SH-SY5Y (cell line): ENCODE measurements at regions not wholly inside any gene's neighbourhood (a gene's known extent, or its start where the extent isn't known, plus 50 kb on each side); places are given as distances from the start of the nearest gene placed in this dataset.

Experiments
- GATA2 ChIP-seq: IDR thresholded peaks from 2 replicates; pipeline ENCODE4 v1.6.1; 2011; ENCODE audit warnings: mild to moderate bottlenecking, low read depth, low read length
- GATA3 ChIP-seq: IDR thresholded peaks from 2 replicates; pipeline ENCODE4 v1.6.1; 2011; ENCODE audit warnings: low read depth, mild to moderate bottlenecking, low read length, moderate library complexity

DNA sequence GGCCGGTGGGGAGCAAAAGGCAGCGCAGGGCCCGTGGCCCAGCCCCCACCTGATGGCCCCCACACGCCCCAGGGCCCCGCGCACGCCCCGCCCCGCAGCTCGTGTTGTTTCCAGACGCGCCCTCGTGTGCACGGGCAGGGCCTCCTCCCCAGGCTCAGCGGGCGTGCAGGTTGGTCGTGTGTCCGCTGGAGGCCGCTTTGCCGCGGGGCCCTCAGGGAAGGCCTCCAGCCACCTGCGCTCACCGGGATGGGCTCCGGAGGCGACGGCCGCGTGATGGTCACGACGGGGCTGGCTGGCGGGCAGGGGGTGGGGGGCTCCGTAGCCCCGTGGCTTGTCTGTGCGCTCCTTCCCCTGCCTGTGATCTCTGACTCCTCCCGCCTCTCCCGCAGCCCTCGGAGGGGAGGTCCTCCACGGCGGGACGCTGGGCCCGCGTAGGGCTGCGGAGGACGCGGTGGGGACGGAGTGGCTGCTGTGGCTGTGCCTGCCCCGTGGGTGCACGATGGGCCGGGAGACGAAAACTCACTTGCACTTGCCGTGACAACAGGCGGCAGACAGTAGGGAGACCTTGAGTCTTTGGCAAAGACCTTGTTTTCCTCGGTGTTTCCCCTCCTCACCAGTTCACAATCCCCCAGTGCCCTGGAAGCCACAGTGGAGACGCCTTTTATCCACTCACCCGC is 67.1 kb downstream of the RTP5 start:
- TF ChIP-seq GATA2 (no peak), GATA3 (no peak)

DNA sequence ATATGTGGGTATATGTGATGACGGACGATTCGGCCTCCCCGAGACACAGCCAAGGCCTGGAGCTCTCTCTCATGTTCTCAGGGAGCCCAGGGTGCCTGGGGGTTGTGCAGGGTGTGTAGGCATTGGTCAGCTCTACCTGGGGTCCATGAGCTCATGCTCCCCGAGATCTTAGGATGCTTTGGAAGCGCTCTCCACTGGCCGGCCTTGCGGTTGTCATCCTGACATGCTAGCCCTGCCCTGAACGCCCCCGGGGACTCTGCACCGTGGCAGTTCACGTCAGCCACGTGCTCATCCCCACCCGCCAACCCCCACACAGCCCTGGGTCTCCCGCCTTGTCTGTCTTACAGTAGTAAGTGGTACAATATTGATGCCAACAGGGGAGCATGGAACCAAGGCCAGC is 67.8 kb downstream of the RTP5 start:
- TF ChIP-seq GATA2, result no peak
- TF ChIP-seq GATA3, result no peak

DNA sequence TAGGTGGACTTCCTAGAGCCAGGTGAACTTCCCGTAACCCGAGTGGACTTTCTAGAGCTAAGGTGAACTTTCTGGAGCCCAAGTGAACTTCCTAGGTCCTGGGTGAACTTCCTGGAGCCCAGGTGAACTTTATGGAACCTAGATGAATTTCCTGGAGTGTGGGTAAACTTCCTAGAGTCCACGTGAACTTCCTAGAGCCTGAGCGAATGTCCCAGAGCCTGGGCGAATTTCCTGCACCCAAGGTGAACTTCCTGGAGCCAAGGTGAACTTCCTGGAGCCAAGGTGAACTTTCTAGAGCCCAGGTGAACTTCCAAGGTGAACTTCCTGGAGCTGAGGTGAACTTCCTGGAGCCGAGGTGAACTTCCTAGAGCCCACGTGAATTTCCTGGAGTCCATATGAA is 70.0 kb downstream of the RTP5 start:
- TF ChIP-seq GATA3 (no peak), GATA2 (no peak)

DNA sequence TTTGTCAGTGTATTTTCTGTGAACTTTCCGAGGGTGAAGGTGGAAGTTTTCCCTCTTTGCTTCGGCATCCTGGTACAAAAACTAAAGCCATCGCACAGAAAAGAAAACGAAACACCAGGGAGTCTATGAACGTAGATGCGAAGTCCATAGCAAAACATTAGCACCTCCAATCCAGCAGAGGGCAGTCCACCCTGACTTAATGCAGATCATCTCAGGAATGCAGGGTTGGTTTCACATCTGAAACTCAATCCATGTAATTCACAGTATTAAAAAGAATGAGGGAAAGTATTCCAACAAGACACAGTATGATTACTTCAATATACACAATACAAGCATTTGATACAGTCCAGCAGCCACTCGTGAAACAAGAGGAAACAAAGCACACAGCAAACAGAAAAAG is 70.8 kb downstream of the RTP5 start:
- no peak for TF ChIP-seq GATA2
- no peak for TF ChIP-seq GATA3

DNA sequence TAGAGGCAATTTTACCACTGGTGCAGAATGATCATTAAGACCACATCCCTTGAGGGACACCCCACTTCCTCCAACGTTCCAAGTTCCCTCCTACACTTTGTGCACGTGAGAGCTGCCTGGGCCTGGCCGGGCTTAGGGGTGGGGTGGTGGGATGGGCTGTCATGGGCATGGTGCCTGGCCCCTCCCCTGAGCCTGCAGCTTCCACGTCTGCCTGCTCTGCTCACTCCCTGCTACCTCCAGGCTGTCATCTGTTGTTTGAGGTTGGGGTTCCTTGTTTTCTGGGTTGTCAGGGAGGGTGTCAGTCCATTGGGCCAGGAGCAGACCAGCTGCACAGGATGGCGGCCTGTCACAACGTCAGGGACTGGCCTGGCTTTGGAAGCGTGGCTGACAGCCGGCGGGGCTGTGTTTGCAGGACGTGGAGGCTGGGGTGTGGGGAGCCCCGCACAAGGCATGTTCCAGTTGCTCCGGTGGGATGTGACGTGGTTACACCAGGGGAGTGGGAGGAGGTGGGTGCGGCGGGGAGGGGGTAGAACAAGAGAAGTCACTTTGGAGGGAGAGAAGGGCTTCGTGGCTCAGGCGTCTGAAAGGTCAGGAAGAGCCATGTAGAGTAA is 72.3 kb downstream of the RTP5 start:
- no peak for TF ChIP-seq GATA3
- no peak for TF ChIP-seq GATA2

DNA sequence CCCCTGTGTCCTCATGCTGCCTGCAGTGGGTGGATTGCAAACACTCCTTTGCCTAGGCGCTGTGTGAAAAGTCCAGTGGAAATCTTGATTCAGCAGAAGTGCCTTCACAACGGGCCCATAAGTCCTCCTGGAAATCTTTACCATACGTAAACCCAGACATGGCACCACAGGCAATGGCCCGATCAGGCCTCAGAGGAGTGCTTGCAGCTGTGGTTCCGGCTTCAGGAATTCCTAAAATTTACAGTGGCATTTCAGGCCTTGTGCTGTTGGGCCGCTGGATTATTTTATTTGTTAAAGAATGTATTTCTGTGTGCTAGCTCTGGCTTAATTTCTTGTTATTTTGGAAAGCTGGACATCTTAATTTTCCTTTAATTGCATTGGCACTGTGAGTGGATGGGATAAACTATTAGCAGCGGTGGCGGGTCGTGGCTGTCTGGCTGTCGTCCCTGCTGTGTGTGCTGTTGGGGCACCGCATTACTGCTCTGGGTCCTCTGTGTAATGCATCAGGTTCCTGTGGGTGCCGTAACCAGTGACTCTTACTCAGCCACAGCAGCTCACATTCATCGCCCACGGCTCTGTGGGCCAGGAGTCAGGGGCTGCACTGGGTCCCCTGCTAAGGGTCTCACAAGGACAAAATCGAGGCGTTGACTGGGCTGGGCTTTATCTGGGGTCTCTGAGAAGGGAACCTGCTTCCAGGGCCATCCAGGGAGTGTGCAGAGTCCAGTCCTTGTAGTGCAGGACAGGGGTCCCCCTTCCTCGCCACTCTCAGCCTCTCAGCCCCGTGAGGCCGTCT is 73.1 kb downstream of the RTP5 start:
- TF ChIP-seq GATA3 (no peak), GATA2 (no peak)

DNA sequence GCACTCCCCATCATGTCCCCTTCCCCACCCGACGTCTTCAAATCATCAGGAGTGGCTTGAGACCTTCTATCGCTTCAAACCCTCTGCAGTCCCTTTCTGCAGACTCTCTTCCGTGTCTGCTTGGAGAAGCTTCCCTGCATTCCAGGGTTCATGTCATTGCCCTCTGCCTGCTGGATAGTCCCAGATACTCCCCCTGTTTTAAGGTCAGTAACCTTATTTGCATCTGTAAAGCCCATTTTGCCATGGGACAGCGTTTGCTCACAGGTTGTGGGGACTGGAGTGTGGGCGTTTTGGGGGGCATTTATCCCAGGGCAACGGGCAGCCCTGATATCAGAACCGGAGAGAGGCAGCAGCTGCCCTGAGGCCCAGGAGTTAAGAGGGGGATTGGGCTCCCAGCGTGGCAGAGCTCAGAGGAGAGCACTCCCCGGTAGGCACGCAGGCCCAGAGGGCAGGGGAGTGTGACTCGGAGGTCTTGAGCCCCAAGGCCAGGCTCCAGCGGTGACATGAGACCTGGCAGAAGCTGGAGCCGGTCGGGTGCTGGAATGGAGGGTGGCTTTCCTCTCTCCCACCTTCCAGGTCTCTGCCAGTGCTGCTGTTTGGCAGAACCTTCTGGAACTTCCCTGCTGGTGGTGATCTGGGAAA is 73.8 kb downstream of the RTP5 start:
- TF ChIP-seq GATA2, result no peak
- no peak for TF ChIP-seq GATA3

DNA sequence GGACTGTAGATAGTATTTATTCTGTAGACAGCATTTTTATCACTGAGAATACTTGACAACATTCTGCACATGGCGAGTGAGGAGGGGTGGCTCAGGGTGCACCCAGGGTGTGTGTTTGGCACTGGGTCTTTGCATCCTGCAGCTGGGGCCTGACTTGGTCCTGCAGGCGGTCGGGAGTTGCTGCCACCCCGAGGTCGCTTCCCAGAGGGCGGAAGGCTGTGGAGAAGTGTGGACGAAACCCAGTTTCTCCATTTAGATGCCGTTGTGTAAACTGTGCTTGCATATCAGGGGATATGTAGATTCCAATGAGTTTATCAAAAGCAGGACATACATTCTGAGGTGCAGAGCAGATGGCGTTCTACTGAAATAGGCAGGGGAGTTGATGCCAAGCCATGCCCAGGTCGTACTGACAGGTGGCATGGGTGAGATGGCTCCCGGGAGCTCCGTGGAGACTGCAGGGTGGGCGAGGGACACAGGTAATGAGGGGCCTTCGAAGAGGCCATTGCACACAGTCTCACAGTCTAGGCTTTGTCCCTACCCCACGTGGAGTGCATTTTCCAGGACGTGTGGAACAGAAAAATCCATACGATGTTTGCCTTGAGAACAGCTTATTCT is 74.5 kb downstream of the RTP5 start:
- no peak for TF ChIP-seq GATA3
- TF ChIP-seq GATA2, result no peak

DNA sequence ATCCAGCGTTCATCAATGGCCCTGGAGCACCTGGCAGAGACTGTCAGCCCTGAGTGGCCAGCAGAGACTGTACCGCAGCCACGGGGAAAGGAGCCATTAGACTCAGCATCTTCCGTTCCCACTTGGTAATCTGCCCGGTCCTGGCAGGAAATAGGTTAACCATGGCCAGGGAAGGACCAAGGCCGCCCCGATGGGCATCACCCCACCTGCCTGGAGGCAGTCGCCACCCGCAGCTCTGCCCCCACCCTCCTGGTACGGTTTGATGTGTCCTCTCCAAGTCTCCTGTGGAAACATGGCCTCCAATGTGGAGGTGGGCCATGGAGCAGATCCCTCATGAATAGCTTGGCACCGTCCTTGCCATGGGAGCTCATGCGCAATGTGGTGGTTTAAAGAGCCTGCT is 75.3 kb downstream of the RTP5 start:
- no peak for TF ChIP-seq GATA2
- TF ChIP-seq GATA3, result no peak

DNA sequence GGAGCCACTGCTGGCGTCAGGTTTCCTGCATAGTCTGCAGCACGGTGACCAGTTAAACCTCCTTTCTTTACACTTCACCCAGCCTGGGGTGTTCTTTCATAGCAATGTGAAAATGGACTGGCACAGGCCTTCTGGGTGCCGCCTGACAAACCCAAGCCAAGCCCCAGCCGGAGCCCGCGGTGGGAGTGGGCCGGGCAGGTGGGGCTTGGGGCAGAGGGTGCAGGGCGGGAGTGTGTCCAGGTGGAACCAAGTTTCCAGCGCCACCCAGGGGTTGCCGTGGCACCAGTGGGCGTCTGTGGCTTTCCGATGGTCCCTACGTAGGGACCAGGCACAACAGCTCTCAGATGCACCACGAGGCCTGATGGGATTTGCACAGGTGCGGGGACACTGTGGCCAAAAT is 75.8 kb downstream of the RTP5 start:
- no peak for TF ChIP-seq GATA2
- no peak for TF ChIP-seq GATA3

DNA sequence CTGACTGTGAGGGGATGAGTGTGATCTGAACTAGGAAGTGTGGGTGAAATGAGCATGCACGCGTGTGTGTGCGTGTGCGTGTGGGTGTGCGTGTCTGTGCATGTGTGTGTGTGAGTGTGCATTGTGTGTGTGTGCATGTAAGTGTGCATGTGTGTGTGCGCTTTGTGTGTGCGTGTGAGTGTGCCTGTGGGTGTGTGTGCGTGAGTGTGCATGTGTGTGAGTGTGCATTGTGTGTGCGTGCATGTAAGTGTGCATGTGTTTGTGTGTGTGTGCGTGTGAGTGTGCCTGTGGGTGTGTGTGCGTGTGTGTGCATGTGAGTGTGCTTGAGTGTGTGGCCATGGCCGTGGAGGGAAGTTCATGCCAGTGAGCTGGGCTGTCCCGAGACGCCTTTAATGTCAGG is 76.3 kb downstream of the RTP5 start:
- TF ChIP-seq GATA3, result no peak
- TF ChIP-seq GATA2, result no peak

DNA sequence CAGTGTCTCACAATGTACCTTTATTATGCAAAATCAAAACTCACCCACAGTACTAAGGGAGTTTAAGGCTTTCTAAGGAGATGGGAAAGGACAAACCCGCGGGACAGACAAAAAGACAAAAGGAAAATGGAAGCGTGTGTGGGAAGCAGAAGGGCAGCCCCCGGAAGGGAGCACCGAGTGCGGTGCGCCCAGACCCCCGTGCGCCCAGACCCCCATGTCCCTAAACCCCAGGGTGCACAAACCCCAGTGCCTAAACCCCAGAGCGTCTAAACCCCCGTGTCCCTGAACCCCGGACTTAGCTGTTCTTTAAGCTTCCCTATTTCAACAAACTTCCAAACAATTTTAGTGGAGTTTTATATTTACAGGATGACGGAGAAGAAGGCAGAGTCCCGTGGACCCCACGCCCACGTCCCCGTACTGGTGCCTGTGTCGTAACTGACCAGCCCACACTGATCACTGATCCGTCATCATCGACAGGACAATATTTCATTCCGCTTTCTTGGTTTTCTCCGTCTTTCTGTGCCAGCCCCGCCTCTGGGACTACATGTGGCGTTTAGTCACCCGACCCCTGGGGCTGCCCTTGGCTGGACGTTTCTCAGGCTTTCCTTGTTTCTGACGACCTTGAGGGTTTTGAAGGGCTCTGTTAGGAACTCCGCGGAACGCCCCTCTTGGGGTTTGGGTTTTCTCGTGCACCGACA is 76.9 kb downstream of the RTP5 start:
- TF ChIP-seq GATA3 (no peak), GATA2 (no peak)

DNA sequence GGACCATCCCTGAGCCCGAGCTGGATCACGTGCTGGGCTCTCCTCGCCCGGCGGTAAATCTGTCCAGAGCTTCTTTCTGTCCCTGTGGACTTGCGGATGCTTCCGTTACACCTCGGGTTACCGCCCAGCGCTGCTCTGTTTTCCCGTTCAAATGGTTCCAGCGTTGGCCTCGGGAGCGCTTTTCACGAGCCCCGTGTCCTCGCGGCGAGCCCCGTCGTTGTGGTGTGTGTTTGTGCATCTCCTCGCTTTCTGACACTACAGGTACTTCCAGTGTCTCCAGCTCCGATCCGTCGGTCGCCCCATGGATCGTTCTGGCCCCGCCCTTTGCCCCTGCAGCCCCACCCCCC is 77.4 kb downstream of the RTP5 start:
- TF ChIP-seq GATA3 (no peak), GATA2 (no peak)

DNA sequence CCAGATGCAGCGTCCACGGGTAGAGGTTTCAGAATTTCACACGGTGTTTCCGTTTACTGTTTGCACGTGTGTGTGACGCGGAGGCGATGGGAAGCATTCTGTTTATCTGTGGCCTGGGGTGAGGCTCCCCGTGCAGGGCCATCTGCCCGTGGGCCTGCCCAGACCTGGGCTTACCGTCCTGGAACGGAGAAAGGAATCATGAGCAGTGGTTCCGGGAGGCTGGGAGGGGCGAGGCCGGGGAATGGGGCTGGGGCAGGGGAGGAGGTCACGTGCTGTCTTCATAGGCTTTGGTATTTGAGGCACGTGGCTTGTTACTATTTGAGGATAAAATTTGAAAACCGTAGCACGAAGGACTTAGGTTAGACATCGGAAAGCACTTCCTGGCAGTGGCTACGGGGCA is 77.9 kb downstream of the RTP5 start:
- no peak for TF ChIP-seq GATA3
- TF ChIP-seq GATA2, result no peak
